ENCODE measurements at regions not wholly inside any gene's neighbourhood (a gene's known extent, or its start where the extent isn't known, plus 50 kb on each side); places are given as distances from the start of the nearest gene placed in this dataset.

DNA sequence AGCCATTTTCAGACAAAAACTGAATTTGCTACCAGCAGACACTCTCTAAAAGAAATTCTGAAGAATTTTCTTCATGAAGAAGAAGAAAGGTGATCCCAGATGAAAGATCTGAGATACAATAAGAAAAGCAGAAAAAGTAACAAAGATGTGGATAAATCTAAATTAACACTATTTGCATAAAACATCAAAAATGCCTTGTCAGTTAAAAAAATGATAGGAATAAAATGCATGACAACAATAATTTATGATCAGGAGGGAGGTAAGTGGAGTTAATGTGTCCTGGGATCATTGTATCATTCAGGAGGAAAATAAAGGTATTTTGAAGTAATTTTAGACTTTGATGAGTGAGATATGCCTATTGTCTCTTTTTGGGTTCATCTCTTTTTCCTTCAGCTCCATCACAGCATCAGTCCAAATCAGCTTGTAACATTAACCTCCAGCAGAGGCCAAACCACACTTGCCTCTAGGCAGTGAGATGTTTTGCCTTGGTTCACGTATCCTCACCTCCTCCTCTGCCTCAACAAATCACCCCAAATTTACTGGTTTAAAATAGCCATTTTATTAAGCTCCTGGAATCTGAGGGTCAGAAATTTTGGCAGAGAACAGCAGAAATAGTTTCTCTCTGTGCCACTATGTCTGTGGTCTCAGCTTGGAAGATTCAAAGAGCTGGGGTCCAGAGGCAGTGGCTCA lies 76.9 kb upstream of the HIVEP3 start:
- Histone ChIP-seq H3K27me3 (replicated peaks; ENCODE audit: insufficient read depth, low read depth, low read length, poor library complexity) (no peaks in the 10 kb centered on the region), H3K36me3 (ENCODE audit: insufficient read depth, low read length, poor library complexity, severe bottlenecking) (no peaks in the 10 kb centered on the region), H3K27ac (ENCODE audit: low read depth, low read length, poor library complexity, severe bottlenecking) (no peak overlapping the region), H3K9me3 (ENCODE audit: low read depth, low read length, poor library complexity, severe bottlenecking) (no peaks in the 10 kb centered on the region), H3K4me3 (ENCODE audit: low read depth, low read length, poor library complexity, severe bottlenecking) (no peak overlapping the region), H3K4me1 (ENCODE audit: insufficient read depth, low read length, poor library complexity, severe bottlenecking) (no peaks in the 10 kb centered on the region)
- ChIA-PET CTCF (no interaction called here), POLR2A (ENCODE audit: low non-redundant PET) (no interaction called here)
- intact Hi-C loops (cut with micrococcal nuclease; ENCODE audit: unreplicated experiment): no loop called here
- TF ChIP-seq, protein P1, sequence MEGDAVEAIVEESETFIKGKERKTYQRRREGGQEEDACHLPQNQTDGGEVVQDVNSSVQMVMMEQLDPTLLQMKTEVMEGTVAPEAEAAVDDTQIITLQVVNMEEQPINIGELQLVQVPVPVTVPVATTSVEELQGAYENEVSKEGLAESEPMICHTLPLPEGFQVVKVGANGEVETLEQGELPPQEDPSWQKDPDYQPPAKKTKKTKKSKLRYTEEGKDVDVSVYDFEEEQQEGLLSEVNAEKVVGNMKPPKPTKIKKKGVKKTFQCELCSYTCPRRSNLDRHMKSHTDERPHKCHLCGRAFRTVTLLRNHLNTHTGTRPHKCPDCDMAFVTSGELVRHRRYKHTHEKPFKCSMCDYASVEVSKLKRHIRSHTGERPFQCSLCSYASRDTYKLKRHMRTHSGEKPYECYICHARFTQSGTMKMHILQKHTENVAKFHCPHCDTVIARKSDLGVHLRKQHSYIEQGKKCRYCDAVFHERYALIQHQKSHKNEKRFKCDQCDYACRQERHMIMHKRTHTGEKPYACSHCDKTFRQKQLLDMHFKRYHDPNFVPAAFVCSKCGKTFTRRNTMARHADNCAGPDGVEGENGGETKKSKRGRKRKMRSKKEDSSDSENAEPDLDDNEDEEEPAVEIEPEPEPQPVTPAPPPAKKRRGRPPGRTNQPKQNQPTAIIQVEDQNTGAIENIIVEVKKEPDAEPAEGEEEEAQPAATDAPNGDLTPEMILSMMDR (conservative IDR thresholded peaks at IDR 0.05; ENCODE audit: low read depth, low read length): no peak
- TF ChIP-seq EZH2 (IDR thresholded peaks at IDR 0.05; ENCODE audit: borderline replicate concordance, low read depth, low read length, poor library complexity, severe bottlenecking): no peak
- DNase-seq (ENCODE audit: low spot score): no peak
- no TSS peak for BruUV-seq (replicated peaks)

- Histone ChIP-seq H3K36me3 (ENCODE audit: insufficient read depth, low read length, poor library complexity, severe bottlenecking) (no peaks in the 10 kb centered on the region), H3K4me1 (ENCODE audit: insufficient read depth, low read length, poor library complexity, severe bottlenecking) (no peaks in the 10 kb centered on the region), H3K4me3 (ENCODE audit: low read depth, low read length, poor library complexity, severe bottlenecking) (no peak overlapping the region), H3K9me3 (ENCODE audit: low read depth, low read length, poor library complexity, severe bottlenecking) (no peaks in the 10 kb centered on the region), H3K27ac (ENCODE audit: low read depth, low read length, poor library complexity, severe bottlenecking) (no peak overlapping the region), H3K27me3 (replicated peaks; ENCODE audit: insufficient read depth, low read depth, low read length, poor library complexity) (no peaks in the 10 kb centered on the region)
- intact Hi-C loops (cut with micrococcal nuclease; ENCODE audit: unreplicated experiment): no loop called here
- no peak for DNase-seq (ENCODE audit: low spot score)
- TF ChIP-seq EZH2 (IDR thresholded peaks at IDR 0.05; ENCODE audit: borderline replicate concordance, low read depth, low read length, poor library complexity, severe bottlenecking): no peak
- TF ChIP-seq, protein P1 (conservative IDR thresholded peaks at IDR 0.05; ENCODE audit: low read depth, low read length): no peak
- BruUV-seq (replicated peaks): no TSS peak
- ChIA-PET CTCF (no interaction called here), POLR2A (ENCODE audit: low non-redundant PET) (no interaction called here)
Observed at GRCh38 chr1:41994195-41994894, 75.6 kb upstream of the HIVEP3 start.

- intact Hi-C loops (cut with micrococcal nuclease; ENCODE audit: unreplicated experiment): no loop called here
- no TSS peak for BruUV-seq (replicated peaks)
Observed at GRCh38 chr1:41983451-41983850, 64.7 kb upstream of the HIVEP3 start.

More at GRCh38 chr1:41983451-41983850, 64.7 kb upstream of the HIVEP3 start:
- no peaks in the 10 kb centered on the region for H3K9me3 ChIP-seq (ENCODE audit: low read depth, low read length, poor library complexity, severe bottlenecking)
- no peak overlapping the region for H3K27ac ChIP-seq (ENCODE audit: low read depth, low read length, poor library complexity, severe bottlenecking)
- no peak overlapping the region for H3K4me3 ChIP-seq (ENCODE audit: low read depth, low read length, poor library complexity, severe bottlenecking)
- no peaks in the 10 kb centered on the region for H3K27me3 ChIP-seq (replicated peaks; ENCODE audit: insufficient read depth, low read depth, low read length, poor library complexity)
- no peaks in the 10 kb centered on the region for H3K4me1 ChIP-seq (ENCODE audit: insufficient read depth, low read length, poor library complexity, severe bottlenecking)
- POLR2A ChIA-PET (ENCODE audit: low non-redundant PET): no interaction called here
- H3K36me3 ChIP-seq (ENCODE audit: insufficient read depth, low read length, poor library complexity, severe bottlenecking): no peaks in the 10 kb centered on the region
- CTCF ChIA-PET: no interaction called here
- no peak for TF ChIP-seq EZH2 (IDR thresholded peaks at IDR 0.05; ENCODE audit: borderline replicate concordance, low read depth, low read length, poor library complexity, severe bottlenecking)
- TF ChIP-seq, protein P1 (conservative IDR thresholded peaks at IDR 0.05; ENCODE audit: low read depth, low read length): no peak
- no peak for DNase-seq (ENCODE audit: low spot score)
